Activated CD8-positive, alpha-beta T cell treated with anti-CD3 and anti-CD28 coated beads, Interleukin-2, amount 10 ng/mL, durations not matched to agents 7 days and 5 days (primary cell): ENCODE measurements at regions not wholly inside any gene's neighbourhood (a gene's known extent, or its start where the extent isn't known, plus 50 kb on each side); places are given as distances from the start of the nearest gene placed in this dataset.
"Not testable (repeated sequence)": the region's sequence is repeated elsewhere in the genome, so short reads cannot be mapped to it uniquely, and the experiment has no call there.

Experiments
- ATAC-seq: fragments of 150-1000 bp; cut with Tn5 transposase; one replicate; pipeline ENCODE4 v1.10.0; 2021; ENCODE audit warnings: moderate library complexity
- CTCF ChIA-PET: fragments of 350-600 bp; sonication (Branson Sonifier 250); formaldehyde crosslinking; loops from one replicate; lab custom pipeline; 2021; ENCODE audit warnings: antibody characterized with exemption; lab: Charles Lee
- POLR2A ChIA-PET: fragments of 350-600 bp; sonication (Branson Sonifier 250); formaldehyde crosslinking; loops from one replicate; lab custom pipeline; 2021; ENCODE audit warnings: antibody characterized with exemption; lab: Charles Lee
- DNase-seq: peaks from one replicate; pipeline ENCODE4 v3.0.0-alpha.2; 2020
- H3K27ac Mint-ChIP-seq: one replicate; pipeline ENCODE4 v1.8.0; 2021; ENCODE audit warnings: mild to moderate bottlenecking, mixed read lengths
- H3K27me3 Mint-ChIP-seq: one replicate; pipeline ENCODE4 v1.8.0; 2021; ENCODE audit warnings: low read depth, mixed read lengths
- H3K36me3 Mint-ChIP-seq: one replicate; pipeline ENCODE4 v1.8.0; 2021; ENCODE audit warnings: low read depth, mixed read lengths
- H3K4me1 Mint-ChIP-seq: one replicate; pipeline ENCODE4 v1.8.0; 2021; ENCODE audit warnings: low read depth, mixed read lengths
- H3K4me3 Mint-ChIP-seq: one replicate; pipeline ENCODE4 v1.8.0; 2021; ENCODE audit warnings: mild to moderate bottlenecking, mixed read lengths
- H3K9me3 Mint-ChIP-seq: one replicate; pipeline ENCODE4 v1.8.0; 2022; ENCODE audit warnings: mixed read lengths; ENCODE audit not compliant: insufficient read depth

DNA sequence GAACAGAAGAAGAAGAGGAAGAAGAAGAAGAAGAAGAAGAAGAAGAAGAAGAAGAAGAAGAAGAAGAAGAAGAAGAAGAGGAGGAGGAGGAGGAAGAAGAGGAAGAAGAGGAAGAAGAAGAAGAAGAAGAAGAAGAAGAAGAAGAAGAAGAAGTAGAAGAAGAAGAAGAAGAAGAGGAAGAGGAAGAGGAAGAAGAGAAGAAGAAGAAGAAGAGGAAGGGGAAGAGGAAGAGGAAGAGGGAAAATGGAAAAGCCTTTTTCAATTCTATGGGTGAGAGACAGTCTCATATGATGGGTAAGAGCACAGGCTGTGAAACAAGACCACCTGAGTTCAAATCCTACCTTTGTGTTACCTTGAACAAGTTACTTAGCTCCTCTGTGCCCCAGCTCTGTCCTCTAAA is 111.9 kb upstream of the GRAMD1B start:
- H3K27me3 Mint-ChIP-seq: peaks cover 27% of the 10 kb centered on the region
- DNase-seq, POLR2A ChIA-PET, H3K4me3 Mint-ChIP-seq, H3K36me3 Mint-ChIP-seq, H3K27ac Mint-ChIP-seq, ATAC-seq, H3K4me1 Mint-ChIP-seq, H3K9me3 Mint-ChIP-seq: not testable (repeated sequence)
- CTCF ChIA-PET: interaction anchor here (1.0 to 1.3 kb wide), 2 partner anchors 15 to 17 kb away, joined by 5 to 6 read pairs; no protein-coding TSS in a partner anchor

- Mint-ChIP-seq H3K36me3 (no peaks in the 10 kb centered on the region), H3K4me3 (no peak overlapping the region), H3K27me3 (peaks cover 27% of the 10 kb centered on the region), H3K4me1 (no peaks in the 10 kb centered on the region), H3K9me3 (no peaks in the 10 kb centered on the region), H3K27ac (no peak overlapping the region)
- CTCF ChIA-PET: interaction anchor here (1.0 to 1.4 kb wide), 3 partner anchors 13 to 118 kb away, joined by 3 read pairs; no protein-coding TSS in a partner anchor
- no peak for DNase-seq
- no peak for ATAC-seq
- POLR2A ChIA-PET: no interaction called here
Measured at GRCh38 chr11:123316003-123316402, 114.1 kb upstream of the GRAMD1B start.

- CTCF ChIA-PET: interaction anchor here (1.2 to 1.4 kb wide), 3 partner anchors 12 to 93 kb away, joined by 3 to 4 read pairs (median 3); no protein-coding TSS in a partner anchor
- no peak overlapping the region for H3K27ac Mint-ChIP-seq
- H3K4me1 Mint-ChIP-seq: no peaks in the 10 kb centered on the region
- DNase-seq: no peak
- H3K4me3 Mint-ChIP-seq: no peak overlapping the region
- no peak for ATAC-seq
- peaks cover 20% of the 10 kb centered on the region for H3K27me3 Mint-ChIP-seq
- H3K36me3 Mint-ChIP-seq: no peaks in the 10 kb centered on the region
- POLR2A ChIA-PET: no interaction called here
- H3K9me3 Mint-ChIP-seq: no peaks in the 10 kb centered on the region
Measured at GRCh38 chr11:123314972-123315371, 115.1 kb upstream of the GRAMD1B start.

- Mint-ChIP-seq H3K27me3 (peaks cover 13% of the 10 kb centered on the region), H3K36me3 (no peaks in the 10 kb centered on the region), H3K4me1 (no peaks in the 10 kb centered on the region), H3K27ac (no peak overlapping the region), H3K4me3 (no peak overlapping the region), H3K9me3 (no peaks in the 10 kb centered on the region)
- ChIA-PET CTCF (interaction anchor here (0.9 kb wide), 1 partner anchor 15 kb away, joined by 3 read pairs; no protein-coding TSS in a partner anchor), POLR2A (no interaction called here)
- ATAC-seq: no peak
- DNase-seq: no peak
Measured at GRCh38 chr11:123313262-123313661, 116.8 kb upstream of the GRAMD1B start.

DNA sequence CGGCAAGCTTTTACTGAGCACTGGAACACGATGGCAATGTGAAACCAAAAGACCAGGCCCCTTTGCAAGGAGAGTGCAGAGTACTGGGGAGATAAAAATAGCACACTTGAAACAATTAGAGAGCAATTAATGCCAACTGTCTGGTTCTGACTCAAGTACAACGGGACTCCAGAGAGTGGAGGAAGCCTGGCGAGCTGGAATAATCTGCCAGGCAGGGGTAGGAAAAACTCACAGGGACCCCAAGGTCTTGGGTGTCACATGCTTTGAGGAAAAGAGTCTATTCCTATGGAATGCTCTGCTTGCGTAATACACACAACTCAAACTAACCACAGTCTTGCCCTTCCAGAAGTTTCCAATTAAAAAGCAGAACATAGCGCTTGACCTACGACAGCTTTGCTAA is 113.0 kb upstream of the CLMP start:
- H3K27me3 Mint-ChIP-seq: peaks cover 6% of the 10 kb centered on the region
- CTCF ChIA-PET: interaction anchor here (0.7 to 2.3 kb wide), 7 partner anchors 11 to 269 kb away, joined by 3 to 6 read pairs (median 4); no protein-coding TSS in a partner anchor
- H3K4me1 Mint-ChIP-seq: peaks cover 18% of the 10 kb centered on the region
- no peak overlapping the region for H3K4me3 Mint-ChIP-seq
- no peaks in the 10 kb centered on the region for H3K9me3 Mint-ChIP-seq
- no peak for DNase-seq
- no peak overlapping the region for H3K27ac Mint-ChIP-seq
- ATAC-seq: no peak
- no peaks in the 10 kb centered on the region for H3K36me3 Mint-ChIP-seq
- POLR2A ChIA-PET: no interaction called here

GRCh38 chr11:123307276-123307675 is 112.2 kb upstream of the CLMP start:
- DNase-seq: no peak
- peaks cover 3% of the 10 kb centered on the region for H3K27me3 Mint-ChIP-seq
- ATAC-seq: no peak
- no peaks in the 10 kb centered on the region for H3K9me3 Mint-ChIP-seq
- H3K4me1 Mint-ChIP-seq: peaks cover 25% of the 10 kb centered on the region
- POLR2A ChIA-PET: no interaction called here
- no peak overlapping the region for H3K27ac Mint-ChIP-seq
- CTCF ChIA-PET: interaction anchor here (0.7 to 2.3 kb wide), 6 partner anchors 46 to 247 kb away, joined by 3 to 6 read pairs (median 4); no protein-coding TSS in a partner anchor
- H3K36me3 Mint-ChIP-seq: no peaks in the 10 kb centered on the region
- H3K4me3 Mint-ChIP-seq: no peak overlapping the region

GRCh38 chr11:123306531-123306930 is 111.5 kb upstream of the CLMP start:
- no peaks in the 10 kb centered on the region for H3K9me3 Mint-ChIP-seq
- H3K36me3 Mint-ChIP-seq: no peaks in the 10 kb centered on the region
- ATAC-seq (no peak), DNase-seq (no peak)
- H3K27me3 Mint-ChIP-seq: peaks cover 3% of the 10 kb centered on the region
- H3K27ac Mint-ChIP-seq: no peak overlapping the region
- ChIA-PET CTCF (interaction anchor here (0.8 to 2.3 kb wide), 4 partner anchors 101 to 248 kb away, joined by 3 to 6 read pairs (median 4); no protein-coding TSS in a partner anchor), POLR2A (no interaction called here)
- H3K4me3 Mint-ChIP-seq: no peak overlapping the region
- H3K4me1 Mint-ChIP-seq: peaks cover 30% of the 10 kb centered on the region

- Mint-ChIP-seq H3K27me3 (peaks cover 3% of the 10 kb centered on the region), H3K36me3 (no peaks in the 10 kb centered on the region), H3K27ac (no peak overlapping the region), H3K4me3 (no peak overlapping the region), H3K9me3 (no peaks in the 10 kb centered on the region), H3K4me1 (peaks cover 37% of the 10 kb centered on the region)
- DNase-seq (no peak), ATAC-seq (no peak)
- CTCF ChIA-PET: interaction anchor here (0.7 to 6.4 kb wide), 4 partner anchors 11 to 249 kb away, joined by 3 to 47 read pairs (median 17); no protein-coding TSS in a partner anchor
- POLR2A ChIA-PET: no interaction called here
Measured at GRCh38 chr11:123305601-123306375, 110.7 kb upstream of the CLMP start.

DNA sequence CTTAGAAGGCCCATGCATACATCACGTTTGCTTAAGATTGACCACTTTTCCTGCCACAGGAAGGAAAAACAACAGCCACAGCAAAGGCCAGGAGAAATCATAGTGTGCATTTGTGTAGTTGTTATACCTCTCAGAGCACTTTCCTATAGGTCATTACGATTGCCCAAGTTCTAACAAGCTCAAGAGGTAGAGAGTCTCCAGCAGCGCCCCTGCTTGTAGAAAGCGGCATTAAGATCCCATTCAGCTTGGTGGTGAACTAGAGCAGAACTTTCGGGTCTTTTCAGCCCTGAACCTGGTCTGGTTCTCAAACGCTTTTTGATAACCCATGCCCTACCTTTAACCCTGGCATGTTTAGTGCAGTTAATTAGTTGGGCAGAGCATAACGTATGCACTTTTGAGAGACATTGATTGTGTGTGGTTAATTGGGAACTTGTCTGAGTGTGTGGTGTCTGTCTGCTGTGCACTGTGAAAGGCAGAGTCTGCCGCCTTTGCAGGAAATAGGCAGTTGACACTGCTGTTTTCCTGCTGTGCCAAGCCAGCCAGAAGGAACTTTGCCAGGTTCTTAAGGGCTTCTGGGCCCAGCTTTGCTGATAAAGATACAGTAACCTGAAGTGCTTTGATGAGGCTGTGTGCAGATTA is 109.9 kb upstream of the CLMP start:
- H3K4me1 Mint-ChIP-seq: peaks cover 41% of the 10 kb centered on the region
- POLR2A ChIA-PET: no interaction called here

DNA sequence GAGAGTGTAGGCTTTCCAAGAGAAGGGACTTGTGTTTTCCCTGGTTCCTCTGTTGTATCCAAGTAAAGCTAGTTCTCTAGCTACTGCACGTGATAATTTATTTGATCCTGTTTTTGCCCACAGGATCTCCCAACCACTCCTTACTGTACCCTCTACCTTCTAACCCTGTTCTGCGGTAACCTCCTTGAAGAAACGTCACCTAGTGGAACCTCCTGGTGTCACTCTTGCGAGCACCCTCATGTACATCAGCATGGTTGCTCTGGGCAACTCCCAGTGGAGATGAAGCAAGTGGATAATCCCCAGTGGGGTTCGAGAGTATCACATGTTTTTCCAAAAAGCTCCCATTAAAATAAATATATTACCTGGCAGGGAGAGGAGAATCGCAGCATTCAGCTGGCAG is 108.9 kb upstream of the CLMP start:
- ChIA-PET POLR2A (interaction anchor here (0.7 kb wide), 2 partner anchors 87 to 127 kb away, joined by 3 read pairs; no protein-coding TSS in a partner anchor), CTCF (interaction anchor here (1.2 to 6.4 kb wide), 5 partner anchors 12 to 175 kb away, joined by 3 to 47 read pairs (median 11); no protein-coding TSS in a partner anchor)
- Mint-ChIP-seq H3K27ac (no peak overlapping the region), H3K4me1 (peaks cover 41% of the 10 kb centered on the region), H3K9me3 (no peaks in the 10 kb centered on the region), H3K4me3 (no peak overlapping the region), H3K36me3 (no peaks in the 10 kb centered on the region), H3K27me3 (peaks cover 3% of the 10 kb centered on the region)
- ATAC-seq: no peak
- DNase-seq: no peak

More for the DNA sequence above, 109.9 kb upstream of the CLMP start:
- Mint-ChIP-seq H3K36me3 (no peaks in the 10 kb centered on the region), H3K4me3 (no peak overlapping the region), H3K9me3 (no peaks in the 10 kb centered on the region), H3K27ac (no peak overlapping the region), H3K27me3 (peaks cover 3% of the 10 kb centered on the region)
- DNase-seq (no peak), ATAC-seq (no peak)
- CTCF ChIA-PET: interaction anchor here (0.7 to 6.4 kb wide), 4 partner anchors 12 to 174 kb away, joined by 3 to 47 read pairs (median 16); no protein-coding TSS in a partner anchor

- POLR2A ChIA-PET: no interaction called here
- peaks cover 41% of the 10 kb centered on the region for H3K4me1 Mint-ChIP-seq
- DNase-seq: peak; percentile 40
Measured at GRCh38 chr11:123302751-123303195, 107.7 kb upstream of the CLMP start.

More at GRCh38 chr11:123302751-123303195, 107.7 kb upstream of the CLMP start:
- Mint-ChIP-seq H3K27ac (peak overlapping the region; percentile 23), H3K36me3 (no peaks in the 10 kb centered on the region), H3K4me3 (no peak overlapping the region), H3K27me3 (peaks cover 3% of the 10 kb centered on the region), H3K9me3 (no peaks in the 10 kb centered on the region)
- no peak for ATAC-seq
- CTCF ChIA-PET: interaction anchor here (1.2 to 6.4 kb wide), 7 partner anchors 13 to 176 kb away, joined by 3 to 47 read pairs (median 5); no protein-coding TSS in a partner anchor
